Renal cortex interstitium (tissue), 11 donors: ENCODE measurements at regions not wholly inside any gene's neighbourhood (a gene's known extent, or its start where the extent isn't known, plus 50 kb on each side); places are given as distances from the start of the nearest gene placed in this dataset.
A peak's percentile ranks its signal among the peaks of the same experiment; 100 is the strongest.

Experiments used
- DNase-seq, 11 donors: peaks; one replicate each; pipeline ENCODE4 v3.0.0-alpha.2; 2013; ENCODE audit warnings: low read depth in 9 of 11, low spot score in 4 of 11; ENCODE audit errors: extremely low read depth in 1 of 11

DNA sequence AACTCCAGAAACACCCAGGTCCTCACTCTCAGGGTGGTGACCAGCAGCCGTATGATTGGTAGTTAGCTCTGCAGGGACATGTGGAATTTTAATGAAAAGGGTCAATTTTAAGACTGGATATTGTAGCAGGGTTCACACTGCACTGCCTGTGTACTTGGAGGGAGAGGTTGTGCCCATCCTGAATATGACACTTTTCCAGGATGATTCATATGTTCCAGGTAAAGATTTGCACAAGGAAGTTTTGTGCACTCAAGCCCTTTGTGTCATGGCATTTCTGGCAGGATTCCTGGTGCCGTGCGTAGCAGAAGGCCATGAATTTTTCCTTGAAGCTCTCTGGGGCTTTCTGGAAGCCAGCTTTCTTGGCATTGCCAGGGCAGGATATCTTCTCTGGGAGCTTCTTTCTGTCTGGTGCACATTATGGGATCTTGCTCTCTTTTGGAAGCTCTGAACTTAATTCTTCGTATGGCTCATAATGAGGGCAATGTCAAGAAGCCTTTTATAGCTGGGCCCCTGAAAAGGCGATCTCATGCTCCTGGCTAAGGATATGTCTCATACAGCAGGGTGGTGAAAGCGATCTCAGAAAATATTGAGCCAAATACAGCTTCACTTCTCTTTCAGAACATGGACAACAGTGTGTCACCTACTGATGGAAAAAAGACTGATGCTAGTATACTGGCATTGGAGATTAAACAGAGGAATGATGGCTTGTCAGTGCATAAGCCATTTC, 1133.9 kb downstream of the AACS start:
- DNase-seq: no peak

DNA sequence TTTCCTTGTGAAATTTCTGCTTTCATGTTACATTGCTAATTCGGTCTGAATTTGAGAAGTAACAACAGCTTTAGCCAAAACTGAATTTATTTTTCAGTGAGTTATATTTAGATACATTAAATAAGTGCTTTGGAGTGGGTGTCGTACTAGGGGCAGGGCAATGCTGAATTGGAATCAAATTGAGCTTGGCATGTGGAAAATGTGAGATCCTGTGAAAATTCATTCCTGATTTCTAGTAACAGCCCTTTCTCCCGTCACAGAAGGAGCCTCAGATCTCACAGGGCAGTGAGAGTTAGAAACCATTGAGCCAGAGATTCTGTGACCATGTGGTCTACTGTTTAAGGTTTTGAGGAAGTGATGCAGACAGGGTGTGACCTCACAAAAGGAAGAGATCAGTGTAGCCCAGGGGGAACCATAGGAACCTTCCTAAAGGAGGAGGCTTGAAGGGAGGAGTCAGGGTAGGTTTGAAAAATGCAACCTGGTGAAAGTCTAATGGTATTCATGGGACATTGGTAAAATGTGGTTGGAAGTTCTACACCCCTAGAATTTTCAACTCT, 1136.8 kb downstream of the AACS start:
- DNase-seq: no peak

- no peak for DNase-seq
Measured at GRCh38 chr12:126204326-126204725, 1139.1 kb downstream of the AACS start.

DNA sequence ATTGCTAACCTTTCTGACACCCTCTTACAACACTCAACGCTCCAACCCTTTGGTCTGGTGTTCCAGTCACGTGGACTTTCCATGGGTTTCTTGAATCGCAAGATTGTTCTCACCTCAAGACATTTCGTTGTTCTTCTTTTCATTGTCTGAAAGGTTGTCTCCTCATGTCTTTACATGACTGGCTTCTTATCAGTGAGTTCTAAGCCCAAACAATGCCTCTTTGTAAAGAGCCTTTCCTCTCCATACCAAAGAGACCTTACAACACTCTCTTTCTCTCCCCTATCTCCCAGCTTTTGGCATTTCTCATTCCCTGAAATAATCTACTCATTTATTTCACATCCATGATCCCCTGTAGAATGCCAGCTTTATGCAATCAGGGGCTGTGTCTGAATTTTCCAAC, 1144.8 kb downstream of the AACS start:
- no peak for DNase-seq

GRCh38 chr12:126210448-126210847, 1145.2 kb downstream of the AACS start:
- DNase-seq: no peak

DNA sequence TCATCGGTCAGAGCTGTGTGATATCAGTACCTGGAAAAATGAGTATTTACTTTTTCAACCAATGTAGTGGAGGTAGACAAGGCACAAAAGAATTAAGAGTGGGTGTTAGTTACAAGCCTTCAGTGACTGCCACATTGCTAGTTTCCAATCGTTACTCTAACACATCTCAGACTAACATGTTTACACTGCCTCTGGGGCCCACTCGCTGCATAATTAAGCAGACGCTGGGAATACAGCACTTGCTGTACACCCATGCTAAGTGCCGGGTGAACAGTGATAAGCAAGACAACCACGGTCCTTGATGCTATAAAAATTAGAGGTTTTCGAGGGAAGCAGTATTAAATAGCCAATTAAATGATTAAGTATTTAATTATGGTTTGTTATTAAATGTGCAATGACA, 1147.6 kb downstream of the AACS start:
- DNase-seq: no peak

DNA sequence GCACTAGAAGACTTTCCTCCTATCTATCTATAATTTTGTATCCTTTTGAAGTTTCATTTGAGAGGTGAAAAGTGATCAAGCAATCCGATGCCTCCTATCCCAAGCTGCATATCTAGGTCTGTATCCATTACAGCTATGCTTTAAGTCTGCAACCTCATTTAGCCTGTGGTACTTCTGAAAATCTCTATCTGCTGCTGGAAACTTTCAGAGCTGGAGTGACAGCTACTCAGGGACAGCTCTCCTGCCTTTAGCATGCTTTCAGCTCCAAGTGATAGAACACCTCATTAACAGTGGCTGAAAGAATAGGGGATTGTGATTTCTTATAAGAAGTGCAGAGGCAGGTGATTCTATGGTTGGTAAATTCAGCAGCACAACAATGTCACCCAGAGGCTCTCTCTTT, 1153.5 kb downstream of the AACS start:
- no peak for DNase-seq

- DNase-seq: no peak
Measured at GRCh38 chr12:126219139-126219538, 1153.9 kb downstream of the AACS start.

DNA sequence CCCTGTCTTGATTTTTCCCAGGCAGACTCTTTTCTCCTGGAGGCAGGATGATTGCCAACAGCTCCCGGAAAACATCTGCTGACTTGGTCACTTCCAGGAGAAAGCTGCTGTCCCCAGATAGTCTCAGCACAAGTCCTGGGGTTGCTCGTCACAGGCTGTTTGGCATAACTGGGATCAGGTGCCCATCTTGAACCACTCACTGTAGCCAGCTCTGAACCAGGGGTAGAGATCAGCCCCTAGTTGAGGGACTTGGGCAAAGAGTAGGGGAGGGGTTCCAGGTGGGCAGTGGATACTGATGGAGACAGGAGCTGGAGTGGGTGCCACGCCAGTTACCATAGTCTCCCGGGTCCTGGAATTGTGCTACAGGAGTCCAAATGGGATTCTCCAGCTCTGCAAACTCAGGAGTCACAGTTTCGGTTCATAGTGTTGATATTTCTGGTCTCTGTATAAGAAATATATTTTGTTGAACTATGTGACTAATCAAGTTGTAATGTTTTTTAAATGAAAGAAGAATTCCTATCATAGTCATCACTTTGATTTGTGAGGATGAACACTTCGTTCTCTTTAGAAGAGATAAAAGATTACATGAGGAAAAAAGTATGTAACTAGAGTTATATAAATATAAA, 1154.5 kb downstream of the AACS start:
- no peak for DNase-seq

- DNase-seq: no peak
Measured at GRCh38 chr12:126224032-126224431, 1158.8 kb downstream of the AACS start.

GRCh38 chr12:126228936-126229335, 1163.7 kb downstream of the AACS start:
- no peak for DNase-seq

DNA sequence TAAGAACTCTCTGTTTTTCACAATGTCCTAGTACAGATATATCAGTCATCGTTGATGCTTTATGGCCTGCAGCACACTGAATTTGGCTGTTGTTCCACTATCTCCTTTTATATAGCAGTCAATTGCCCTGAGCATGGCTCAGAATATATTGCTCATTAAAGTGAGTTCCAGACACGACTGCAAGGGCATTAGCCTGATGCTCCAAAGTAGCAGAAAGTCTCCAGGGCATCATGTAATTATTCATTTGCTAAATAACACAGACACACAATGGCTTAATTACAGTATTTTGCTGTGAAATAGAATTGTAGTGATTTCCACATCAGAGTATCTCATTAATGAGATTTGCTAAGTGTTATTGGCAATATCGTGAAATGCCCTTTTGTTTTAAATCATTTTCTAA, 1167.5 kb downstream of the AACS start:
- DNase-seq: no peak

GRCh38 chr12:126233625-126234024, 1168.4 kb downstream of the AACS start:
- no peak for DNase-seq

GRCh38 chr12:126243814-126244440, 1178.7 kb downstream of the AACS start:
- no peak for DNase-seq

DNA sequence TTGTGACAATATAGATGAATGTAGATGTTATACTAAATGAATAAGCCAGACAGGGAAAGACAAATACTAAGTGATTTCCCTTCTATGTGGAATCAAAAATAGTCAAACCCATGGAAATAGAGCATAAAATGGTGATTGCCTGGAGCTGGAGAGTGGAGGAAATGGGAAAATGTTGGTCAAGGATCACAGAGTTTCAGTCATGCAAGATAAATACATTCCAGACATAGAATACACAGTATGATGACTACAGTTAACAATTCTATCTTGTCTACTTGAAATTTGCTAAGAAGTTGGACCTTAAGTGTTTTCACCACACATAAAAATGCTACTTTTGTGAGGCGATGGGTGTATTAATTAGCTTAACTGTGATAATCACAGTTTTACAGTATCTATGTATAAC, 1182.7 kb downstream of the AACS start:
- DNase-seq: peak in 2 of 11 donors; percentile 2 to 5

GRCh38 chr12:126248871-126249403, 1183.7 kb downstream of the AACS start:
- no peak for DNase-seq

- no peak for DNase-seq
Measured at GRCh38 chr12:126258190-126258589, 1193.0 kb downstream of the AACS start.

DNA sequence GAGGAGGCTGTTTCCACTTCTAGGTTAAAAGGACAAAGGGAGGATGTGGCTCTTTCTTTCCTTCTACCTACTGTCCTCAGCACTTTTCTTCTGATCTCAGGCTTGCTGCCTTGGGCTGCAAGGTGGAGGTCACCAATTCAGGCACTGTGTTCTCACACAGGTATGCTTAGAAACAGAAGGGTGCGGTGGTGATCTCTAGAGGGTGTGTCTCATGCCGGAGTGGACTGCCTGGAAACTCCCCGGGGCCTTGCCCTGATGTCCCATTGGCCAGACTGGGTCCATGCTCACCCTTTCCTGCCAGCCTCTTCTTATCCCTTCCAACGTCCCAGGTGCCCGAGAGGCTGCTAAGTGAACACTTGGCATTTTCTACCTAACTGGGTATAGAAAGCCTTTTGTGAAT, 1197.6 kb downstream of the AACS start:
- no peak for DNase-seq

- DNase-seq: no peak
Measured at GRCh38 chr12:126268222-126268621, 1203.0 kb downstream of the AACS start.

DNA sequence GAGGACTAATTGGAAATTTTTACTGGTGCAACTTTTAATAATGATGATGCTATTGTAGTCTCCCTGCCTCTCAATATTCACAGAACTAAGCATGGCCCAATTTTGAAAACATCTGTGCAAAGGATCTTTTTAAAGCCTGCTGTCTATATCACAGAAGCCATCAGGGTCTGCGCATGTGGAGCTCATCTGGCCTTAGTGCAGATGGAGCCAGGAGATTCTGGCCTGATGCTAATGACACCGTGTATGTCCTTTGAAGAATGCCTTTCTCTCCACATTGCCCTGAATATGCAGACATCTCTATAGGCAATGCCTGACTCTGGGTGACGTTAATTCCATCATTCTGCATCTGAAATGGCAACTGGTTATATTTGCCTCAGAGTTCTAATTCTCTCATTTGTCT, 1205.9 kb downstream of the AACS start:
- DNase-seq: no peak
